GM13976 (cell line): ENCODE measurements at regions not wholly inside any gene's neighbourhood (a gene's known extent, or its start where the extent isn't known, plus 50 kb on each side); places are given as distances from the start of the nearest gene placed in this dataset.

Source experiments
- DNase-seq: peaks from one replicate; pipeline ENCODE4 v3.0.0; 2012; ENCODE audit warnings: low spot score
- CTCF ChIP-seq: IDR thresholded peaks from 2 replicates; pipeline ENCODE4 v1.5.1; 2012; ENCODE audit warnings: borderline replicate concordance, mild to moderate bottlenecking; ENCODE audit not compliant: insufficient read depth; ENCODE audit errors: extremely low read depth, missing control alignments, control extremely low read depth
- in situ Hi-C: fragments of 300-500 bp; cut with MboI; formaldehyde crosslinking; loops from one replicate; pipeline ENCODE4 v1.12.0; 2022; ENCODE audit warnings: low sequenced_read_pairs, mixed read lengths, inconsistent platforms; ENCODE audit not compliant: unreplicated experiment

GRCh38 chr20:50354721-50355589, 155.2 kb upstream of the PTPN1 start:
- in situ Hi-C loops, result no loop called here
- TF ChIP-seq CTCF, result no peak
- no peak for DNase-seq

- TF ChIP-seq CTCF, result no peak
- DNase-seq, result no peak
- in situ Hi-C loops, result no loop called here
These were observed 154.3 kb upstream of the PTPN1 start for GRCh38 chr20:50355590-50356524.

- in situ Hi-C loops, result no loop called here
- no peak for DNase-seq
- no peak for TF ChIP-seq CTCF
These were observed 153.7 kb upstream of the PTPN1 start for GRCh38 chr20:50356525-50356885.

DNA sequence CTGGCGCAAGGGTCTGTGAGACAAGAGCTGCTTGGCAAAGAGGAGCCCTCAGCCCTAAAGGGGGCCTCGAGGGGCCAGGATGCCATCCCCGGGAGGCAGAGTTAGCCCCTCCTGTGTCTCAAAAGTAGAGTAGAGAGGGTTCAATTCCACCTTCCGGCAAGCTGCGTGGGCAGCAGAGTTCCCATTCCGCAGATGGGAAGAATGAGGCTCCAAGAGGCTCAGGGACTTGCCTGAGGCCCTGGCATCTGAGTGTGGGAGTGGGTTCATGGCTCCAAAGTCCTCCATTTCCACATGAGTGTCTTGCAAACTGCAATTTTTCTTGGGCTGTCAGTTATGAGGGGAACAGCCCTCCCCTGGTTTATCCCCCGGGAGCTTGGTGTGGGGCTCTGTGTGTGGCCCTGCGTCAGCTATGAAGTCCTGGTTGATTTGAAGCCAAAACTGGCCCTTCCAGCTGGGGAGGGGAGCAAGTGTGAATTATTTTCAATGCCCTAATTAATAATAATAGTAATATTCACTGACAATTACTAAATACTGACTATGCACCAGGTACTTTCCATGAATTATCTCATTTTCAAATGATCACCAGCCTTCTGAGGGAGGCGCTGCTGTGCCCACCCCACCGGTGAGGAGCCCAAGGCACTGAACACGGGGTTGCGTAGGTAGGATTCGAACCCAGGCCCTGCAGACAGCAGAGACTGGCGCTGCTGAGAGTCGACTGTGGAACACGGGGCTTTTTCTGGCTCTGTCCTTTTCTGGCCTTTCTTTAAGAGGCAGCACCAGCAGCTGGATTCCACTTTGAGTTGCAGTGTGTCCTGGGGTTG, 153.0 kb upstream of the PTPN1 start:
- in situ Hi-C loops, result no loop called here
- no peak for DNase-seq
- no peak for TF ChIP-seq CTCF

- DNase-seq, result no peak
- TF ChIP-seq CTCF, result no peak
- in situ Hi-C loops, result no loop called here
These were observed 152.4 kb upstream of the PTPN1 start for GRCh38 chr20:50357783-50358161.

- in situ Hi-C loops, result no loop called here
- DNase-seq, result no peak
- no peak for TF ChIP-seq CTCF
These were observed 152.0 kb upstream of the PTPN1 start for GRCh38 chr20:50358166-50358565.
